Stomach (tissue), 8 donors: ENCODE measurements at regions not wholly inside any gene's neighbourhood (a gene's known extent, or its start where the extent isn't known, plus 50 kb on each side); places are given as distances from the start of the nearest gene placed in this dataset.

Source experiments
- DNase-seq, 2 donors: peaks; one replicate each; pipeline versions ENCODE4 v3.0.0 to v3.0.0-alpha.2; 2013 to 2019
- H3K27ac ChIP-seq, 5 donors: fragments of 200-600 bp in 4 of 5; sonication (generic) in 4 of 5; one replicate each; pipeline ENCODE4 v1.5.1; 2013 to 2019; ENCODE audit warnings: mild to moderate bottlenecking in 1 of 5, moderate library complexity in 1 of 5
- H3K27me3 ChIP-seq, 3 donors: fragments of 200-600 bp; sonication (generic); one replicate each; pipeline ENCODE4 v1.5.1; 2017 to 2019; ENCODE audit warnings: mixed run types in 1 of 3
- H3K36me3 ChIP-seq, 4 donors: fragments of 200-600 bp; sonication (generic); 1 replicate in 3 of 4; 2 replicates in 1 of 4; pipeline ENCODE4 v1.5.1; 2016 to 2019
- H3K4me1 ChIP-seq, 4 donors: fragments of 200-600 bp; sonication (generic); one replicate each; pipeline ENCODE4 v1.5.1; 2016 to 2019
- H3K4me3 ChIP-seq, 4 donors: fragments of 200-600 bp; sonication (generic) in 3 of 4; one replicate each; pipeline ENCODE4 v1.5.1; 2016 to 2019; ENCODE audit warnings: mild to moderate bottlenecking in 1 of 4
- H3K9me3 ChIP-seq, 4 donors: fragments of 200-600 bp; sonication (generic); one replicate each; pipeline ENCODE4 v1.5.1; 2016 to 2019
- EP300 ChIP-seq: sonication (generic); formaldehyde crosslinking; IDR thresholded peaks from one replicate; pipeline ENCODE4 v1.6.1; 2017; ENCODE audit warnings: antibody characterized with exemption
- POLR2A ChIP-seq, 4 donors: fragments of 450-650 bp; IDR thresholded peaks; one replicate each; pipeline ENCODE4 v1.6.1; 2016; ENCODE audit warnings: antibody characterized with exemption in 4 of 4, control low read depth in 2 of 4, mild to moderate bottlenecking in 1 of 4, moderate library complexity in 1 of 4
- POLR2AphosphoS5 ChIP-seq, 3 donors: sonication (generic); formaldehyde crosslinking; IDR thresholded peaks; one replicate each; pipeline ENCODE4 v1.6.1; 2016; ENCODE audit warnings: antibody characterized with exemption in 3 of 3
- WGBS, 5 donors: extraction: QIAGEN DNeasy Blood & Tissue Kit in 3 of 5; methylation state at CpG; one replicate each; pipeline versions ENCODE4 v1.1.5 to v1.1.7; 2013 to 2018; 5-methylcytosine and 5-hydroxymethylcytosine counted together
- intact Hi-C: fragments of 100-400 bp; cut with DNase I; formaldehyde crosslinking; loops from one replicate; pipeline ENCODE4 v1.15.1; 2023; ENCODE audit warnings: low total_unique reads
- TF ChIP-seq, protein P1 (sequence below), 7 experiments: fragments of 450-650 bp in 4 of 7; fragments of 200-600 bp in 3 of 7; sonication (generic) in 3 of 7; IDR thresholded peaks; one replicate each; pipeline ENCODE4 v1.5.1; 2016 to 2019; ENCODE audit warnings: antibody characterized with exemption in 7 of 7, control low read depth in 2 of 7, mild to moderate bottlenecking in 1 of 7
- donor health status: healthy with polysubstance abuse.
- donor health status: Bipolar disorder and iron deficiency.
- donor health status: healthy.

- Histone ChIP-seq H3K4me3 (no peak overlapping the region), H3K27me3 (no peaks in the 10 kb centered on the region), H3K9me3 (no peaks in the 10 kb centered on the region), H3K36me3 (no peaks in the 10 kb centered on the region), H3K4me1 (peaks cover 4 to 30% (median 12%) of the 10 kb centered on the region in 4 donors), H3K27ac (no peak overlapping the region)
- 73 to 85% (median 80%) methylated on average over 2 of the region's 2 CpGs for WGBS, 5 donors
- TF ChIP-seq, protein P1, sequence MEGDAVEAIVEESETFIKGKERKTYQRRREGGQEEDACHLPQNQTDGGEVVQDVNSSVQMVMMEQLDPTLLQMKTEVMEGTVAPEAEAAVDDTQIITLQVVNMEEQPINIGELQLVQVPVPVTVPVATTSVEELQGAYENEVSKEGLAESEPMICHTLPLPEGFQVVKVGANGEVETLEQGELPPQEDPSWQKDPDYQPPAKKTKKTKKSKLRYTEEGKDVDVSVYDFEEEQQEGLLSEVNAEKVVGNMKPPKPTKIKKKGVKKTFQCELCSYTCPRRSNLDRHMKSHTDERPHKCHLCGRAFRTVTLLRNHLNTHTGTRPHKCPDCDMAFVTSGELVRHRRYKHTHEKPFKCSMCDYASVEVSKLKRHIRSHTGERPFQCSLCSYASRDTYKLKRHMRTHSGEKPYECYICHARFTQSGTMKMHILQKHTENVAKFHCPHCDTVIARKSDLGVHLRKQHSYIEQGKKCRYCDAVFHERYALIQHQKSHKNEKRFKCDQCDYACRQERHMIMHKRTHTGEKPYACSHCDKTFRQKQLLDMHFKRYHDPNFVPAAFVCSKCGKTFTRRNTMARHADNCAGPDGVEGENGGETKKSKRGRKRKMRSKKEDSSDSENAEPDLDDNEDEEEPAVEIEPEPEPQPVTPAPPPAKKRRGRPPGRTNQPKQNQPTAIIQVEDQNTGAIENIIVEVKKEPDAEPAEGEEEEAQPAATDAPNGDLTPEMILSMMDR (IDR thresholded peaks at IDR 0.05) = no peak
- intact Hi-C loops = no loop called here
- DNase-seq = no peak
Measured at GRCh38 chr6:139528471-139528870, 154.0 kb upstream of the CITED2 start.

GRCh38 chr6:139525415-139525814 is 151.0 kb upstream of the CITED2 start:
- intact Hi-C loops = no loop called here

GRCh38 chr6:139523986-139524385 is 149.5 kb upstream of the CITED2 start:
- intact Hi-C loops = no loop called here
- no peaks in the 10 kb centered on the region for H3K27me3 ChIP-seq
- no peaks in the 10 kb centered on the region for H3K9me3 ChIP-seq
- H3K36me3 ChIP-seq = no peaks in the 10 kb centered on the region
- TF ChIP-seq EP300 (no peak), POLR2AphosphoS5 (IDR thresholded peaks at IDR 0.05) (no peak), POLR2A (IDR thresholded peaks at IDR 0.05) (no peak)
- TF ChIP-seq, protein P1 (IDR thresholded peaks at IDR 0.05) = no peak
- 82 to 97% (median 95%) methylated on average over 2 of the region's 2 CpGs for WGBS, 5 donors
- DNase-seq = no peak
- peaks cover 3 to 19% (median 8%) of the 10 kb centered on the region in 4 donors for H3K4me1 ChIP-seq
- H3K27ac ChIP-seq = no peak overlapping the region
- H3K4me3 ChIP-seq = no peak overlapping the region

More at GRCh38 chr6:139525415-139525814, 151.0 kb upstream of the CITED2 start:
- no peak for DNase-seq
- H3K9me3 ChIP-seq = no peaks in the 10 kb centered on the region
- WGBS, 5 donors = 72 to 93% (median 85%) methylated on average over 2 of the region's 2 CpGs
- H3K36me3 ChIP-seq = no peaks in the 10 kb centered on the region
- no peaks in the 10 kb centered on the region for H3K27me3 ChIP-seq
- no peak overlapping the region for H3K4me3 ChIP-seq
- H3K4me1 ChIP-seq = peaks cover 0 to 6% (median 2%) of the 10 kb centered on the region in 4 donors
- TF ChIP-seq POLR2A (IDR thresholded peaks at IDR 0.05) (no peak), EP300 (no peak), POLR2AphosphoS5 (IDR thresholded peaks at IDR 0.05) (no peak)
- TF ChIP-seq, protein P1 (IDR thresholded peaks at IDR 0.05) = no peak
- H3K27ac ChIP-seq = no peak overlapping the region

GRCh38 chr6:139522511-139523220 is 148.2 kb upstream of the CITED2 start:
- Histone ChIP-seq H3K27ac (no peak overlapping the region), H3K4me3 (no peak overlapping the region), H3K27me3 (no peaks in the 10 kb centered on the region), H3K4me1 (peaks cover 2 to 14% (median 9%) of the 10 kb centered on the region in 4 donors), H3K9me3 (no peaks in the 10 kb centered on the region), H3K36me3 (no peaks in the 10 kb centered on the region)
- no peak for TF ChIP-seq POLR2AphosphoS5 (IDR thresholded peaks at IDR 0.05)
- TF ChIP-seq EP300 = no peak
- TF ChIP-seq, protein P1 (IDR thresholded peaks at IDR 0.05) = no peak
- no peak for TF ChIP-seq POLR2A (IDR thresholded peaks at IDR 0.05)
- DNase-seq = no peak
- 44 to 86% (median 72%) methylated on average over 3 of the region's 3 CpGs for WGBS, 5 donors
- intact Hi-C loops = no loop called here
